Natural killer cell (primary cell): ENCODE measurements at regions not wholly inside any gene's neighbourhood (a gene's known extent, or its start where the extent isn't known, plus 50 kb on each side); places are given as distances from the start of the nearest gene placed in this dataset.

ENCODE experiments used
- ATAC-seq, 3 donors: fragments of 150-1000 bp in 2 of 3; fragments of 200-7000 bp in 1 of 3; cut with Tn5 transposase; 1 replicate in 1 of 3; 2 replicates in 2 of 3; pipeline ENCODE4 v1.10.0; 2021; ENCODE audit warnings: mild to moderate bottlenecking in 2 of 3, moderate library complexity in 2 of 3
- DNase-seq, 2 donors: peaks; one replicate each; pipeline versions ENCODE4 v3.0.0 to v3.0.0-alpha.2; 2013 to 2021; ENCODE audit warnings: mixed read lengths in 1 of 2
- H3K27ac ChIP-seq: one replicate; pipeline ENCODE4 v1.5.1; 2013; ENCODE audit warnings: mild to moderate bottlenecking, low read length
- H3K27me3 ChIP-seq: one replicate; pipeline ENCODE4 v1.6.1; 2013; ENCODE audit warnings: low read length; ENCODE audit not compliant: control insufficient read depth, insufficient read depth
- H3K36me3 ChIP-seq: one replicate; pipeline ENCODE4 v1.6.1; 2013; ENCODE audit warnings: low read length; ENCODE audit not compliant: control insufficient read depth, insufficient read depth
- H3K4me1 ChIP-seq: one replicate; pipeline ENCODE4 v1.6.1; 2013; ENCODE audit warnings: low read length; ENCODE audit not compliant: control insufficient read depth, insufficient read depth
- H3K4me3 ChIP-seq: one replicate; pipeline ENCODE4 v1.5.1; 2013; ENCODE audit warnings: low read length
- H3K9me3 ChIP-seq: one replicate; pipeline ENCODE4 v1.6.1; 2013; ENCODE audit warnings: low read length; ENCODE audit not compliant: control insufficient read depth, insufficient read depth
- H3K27ac Mint-ChIP-seq, 2 donors: one replicate each; pipeline ENCODE4 v1.8.0; 2022; ENCODE audit warnings: mild to moderate bottlenecking in 2 of 2, mixed read lengths in 2 of 2, moderate library complexity in 1 of 2
- H3K27me3 Mint-ChIP-seq, 2 donors: one replicate each; pipeline ENCODE4 v1.8.0; 2022; ENCODE audit warnings: low read depth in 2 of 2, mixed read lengths in 2 of 2
- H3K36me3 Mint-ChIP-seq: one replicate; pipeline ENCODE4 v1.8.0; 2022; ENCODE audit warnings: mixed read lengths
- H3K4me1 Mint-ChIP-seq, 2 donors: one replicate each; pipeline ENCODE4 v1.8.0; 2022; ENCODE audit warnings: mixed read lengths in 2 of 2
- H3K4me3 Mint-ChIP-seq: one replicate; pipeline ENCODE4 v1.8.0; 2022; ENCODE audit warnings: mild to moderate bottlenecking, moderate library complexity, mixed read lengths
- H3K9me3 Mint-ChIP-seq, 2 donors: one replicate each; pipeline ENCODE4 v1.8.0; 2022; ENCODE audit warnings: mixed read lengths in 2 of 2
- WGBS: methylation state at CpG from one replicate; pipeline ENCODE4 v1.1.7; 2013; ENCODE audit warnings: missing lambda C conversion rate; ENCODE audit not compliant: insufficient coverage; 5-methylcytosine and 5-hydroxymethylcytosine counted together
- intact Hi-C: fragments of 100-400 bp; cut with micrococcal nuclease; formaldehyde crosslinking; loops from one replicate; pipeline ENCODE4 v1.14.2; 2022
- TF ChIP-seq, protein P1 (sequence below): fragments of 200-600 bp; IDR thresholded peaks from one replicate; pipeline ENCODE4 v1.8.0; 2022; ENCODE audit warnings: antibody characterized with exemption

- Mint-ChIP-seq H3K9me3 (peaks cover 8 to 22% of the 10 kb centered on the region in 2 donors), H3K27me3 (no peaks in the 10 kb centered on the region), H3K4me1 (no peaks in the 10 kb centered on the region), H3K4me3 (no peak overlapping the region), H3K27ac (no peak overlapping the region), H3K36me3 (no peaks in the 10 kb centered on the region)
- intact Hi-C loops, result no loop called here
- no peak for DNase-seq
- Histone ChIP-seq H3K36me3 (no peaks in the 10 kb centered on the region), H3K27me3 (no peaks in the 10 kb centered on the region), H3K4me3 (no peak overlapping the region), H3K4me1 (no peaks in the 10 kb centered on the region), H3K9me3 (no peaks in the 10 kb centered on the region), H3K27ac (no peak overlapping the region)
- ATAC-seq, result no peak
- TF ChIP-seq, protein P1, sequence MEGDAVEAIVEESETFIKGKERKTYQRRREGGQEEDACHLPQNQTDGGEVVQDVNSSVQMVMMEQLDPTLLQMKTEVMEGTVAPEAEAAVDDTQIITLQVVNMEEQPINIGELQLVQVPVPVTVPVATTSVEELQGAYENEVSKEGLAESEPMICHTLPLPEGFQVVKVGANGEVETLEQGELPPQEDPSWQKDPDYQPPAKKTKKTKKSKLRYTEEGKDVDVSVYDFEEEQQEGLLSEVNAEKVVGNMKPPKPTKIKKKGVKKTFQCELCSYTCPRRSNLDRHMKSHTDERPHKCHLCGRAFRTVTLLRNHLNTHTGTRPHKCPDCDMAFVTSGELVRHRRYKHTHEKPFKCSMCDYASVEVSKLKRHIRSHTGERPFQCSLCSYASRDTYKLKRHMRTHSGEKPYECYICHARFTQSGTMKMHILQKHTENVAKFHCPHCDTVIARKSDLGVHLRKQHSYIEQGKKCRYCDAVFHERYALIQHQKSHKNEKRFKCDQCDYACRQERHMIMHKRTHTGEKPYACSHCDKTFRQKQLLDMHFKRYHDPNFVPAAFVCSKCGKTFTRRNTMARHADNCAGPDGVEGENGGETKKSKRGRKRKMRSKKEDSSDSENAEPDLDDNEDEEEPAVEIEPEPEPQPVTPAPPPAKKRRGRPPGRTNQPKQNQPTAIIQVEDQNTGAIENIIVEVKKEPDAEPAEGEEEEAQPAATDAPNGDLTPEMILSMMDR, result no peak
- WGBS, result 82% methylated on average over 2 of the region's 2 CpGs
These were observed 441.0 kb upstream of the SOX9 start for GRCh38 chr17:71679832-71680231.

DNA sequence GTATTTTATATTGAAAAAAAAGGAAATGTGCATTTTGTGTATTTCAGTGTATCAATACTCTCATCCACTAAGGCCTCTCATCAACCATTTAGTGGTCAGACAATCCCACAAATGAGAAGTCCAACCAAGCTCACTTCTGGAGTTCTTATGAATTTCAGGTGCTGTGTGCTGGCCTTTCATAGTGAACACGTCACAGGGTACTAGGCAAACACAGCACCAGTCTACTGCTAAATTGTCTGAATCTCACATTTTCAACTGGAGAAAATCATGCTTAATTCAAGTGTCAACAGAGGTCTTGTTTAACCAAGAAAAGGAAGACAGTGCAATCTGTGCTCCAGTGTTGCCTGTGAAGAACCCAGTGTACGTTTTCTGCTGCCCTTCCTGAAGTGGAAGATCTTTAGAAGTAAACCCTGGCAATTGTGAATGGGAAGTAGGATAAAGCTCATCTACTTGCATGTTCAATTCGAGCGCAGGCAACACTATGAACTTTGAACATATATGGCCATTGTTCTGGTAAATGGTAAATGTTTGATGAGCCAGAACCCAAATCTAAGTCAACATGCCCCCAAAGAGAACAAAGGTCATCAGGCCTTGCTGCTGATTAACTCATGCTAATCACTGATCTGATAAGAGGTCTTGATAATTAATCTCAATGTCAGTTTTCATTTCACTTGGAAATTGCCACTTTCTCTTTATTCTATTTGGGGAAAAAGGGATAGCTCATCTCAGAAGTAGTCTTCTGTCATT is 439.2 kb upstream of the SOX9 start:
- H3K36me3 ChIP-seq, result no peaks in the 10 kb centered on the region
- Mint-ChIP-seq H3K27me3 (no peaks in the 10 kb centered on the region), H3K4me3 (no peak overlapping the region), H3K9me3 (peaks cover 8 to 19% of the 10 kb centered on the region in 2 donors), H3K36me3 (no peaks in the 10 kb centered on the region), H3K27ac (no peak overlapping the region), H3K4me1 (no peaks in the 10 kb centered on the region)
- intact Hi-C loops, result no loop called here
- H3K9me3 ChIP-seq, result no peaks in the 10 kb centered on the region
- 79% methylated on average over 4 of the region's 4 CpGs for WGBS
- H3K4me3 ChIP-seq, result no peak overlapping the region
- H3K27me3 ChIP-seq, result no peaks in the 10 kb centered on the region
- no peak for DNase-seq
- ATAC-seq, result no peak
- TF ChIP-seq, protein P1, result no peak
- no peak overlapping the region for H3K27ac ChIP-seq
- no peaks in the 10 kb centered on the region for H3K4me1 ChIP-seq

GRCh38 chr17:71682174-71682494 is 438.7 kb upstream of the SOX9 start:
- Mint-ChIP-seq H3K9me3 (peaks cover 8 to 16% of the 10 kb centered on the region in 2 donors), H3K27ac (no peak overlapping the region), H3K36me3 (no peaks in the 10 kb centered on the region), H3K4me3 (no peak overlapping the region), H3K4me1 (no peaks in the 10 kb centered on the region), H3K27me3 (no peaks in the 10 kb centered on the region)
- intact Hi-C loops, result no loop called here
- TF ChIP-seq, protein P1, result no peak
- no peaks in the 10 kb centered on the region for H3K27me3 ChIP-seq
- ATAC-seq, result no peak
- no peak overlapping the region for H3K4me3 ChIP-seq
- WGBS, result 76% methylated on average over 1 of the region's 1 CpG
- no peaks in the 10 kb centered on the region for H3K9me3 ChIP-seq
- H3K36me3 ChIP-seq, result no peaks in the 10 kb centered on the region
- no peak overlapping the region for H3K27ac ChIP-seq
- H3K4me1 ChIP-seq, result no peaks in the 10 kb centered on the region
- DNase-seq, result no peak

GRCh38 chr17:71689782-71690181 is 431.0 kb upstream of the SOX9 start:
- Mint-ChIP-seq H3K9me3 (peaks cover 6 to 8% of the 10 kb centered on the region in 2 donors), H3K27ac (no peak overlapping the region), H3K4me3 (no peak overlapping the region), H3K36me3 (no peaks in the 10 kb centered on the region), H3K4me1 (no peaks in the 10 kb centered on the region), H3K27me3 (no peaks in the 10 kb centered on the region)
- ATAC-seq (no peak), DNase-seq (no peak)
- H3K27me3 ChIP-seq, result no peaks in the 10 kb centered on the region
- 100% methylated on average over 2 of the region's 3 CpGs for WGBS
- H3K4me3 ChIP-seq, result no peak overlapping the region
- H3K9me3 ChIP-seq, result peaks cover 3% of the 10 kb centered on the region
- TF ChIP-seq, protein P1, result no peak
- no peaks in the 10 kb centered on the region for H3K36me3 ChIP-seq
- H3K4me1 ChIP-seq, result no peaks in the 10 kb centered on the region
- no peak overlapping the region for H3K27ac ChIP-seq
- intact Hi-C loops, result no loop called here
